SU-DHL-6 (cell line): ENCODE measurements at regions not wholly inside any gene's neighbourhood (a gene's known extent, or its start where the extent isn't known, plus 50 kb on each side); places are given as distances from the start of the nearest gene placed in this dataset.

Source experiments
- EZH2phosphoT487 ChIP-seq: fragments of 200-600 bp; sonication (generic), shearing (Covaris generic); conservative IDR thresholded peaks from 2 replicates; pipeline ENCODE4 v1.6.1; 2018; ENCODE audit warnings: mild to moderate bottlenecking, antibody characterized with exemption, low read length, moderate library complexity, mixed read lengths
- TF ChIP-seq, protein P1 (sequence below): fragments of 200-600 bp; sonication (generic); IDR thresholded peaks from one replicate; pipeline ENCODE4 v1.5.1; 2017; ENCODE audit warnings: antibody characterized with exemption, mild to moderate bottlenecking, low read length, moderate library complexity; ENCODE audit not compliant: insufficient read depth, poor library complexity, severe bottlenecking

DNA sequence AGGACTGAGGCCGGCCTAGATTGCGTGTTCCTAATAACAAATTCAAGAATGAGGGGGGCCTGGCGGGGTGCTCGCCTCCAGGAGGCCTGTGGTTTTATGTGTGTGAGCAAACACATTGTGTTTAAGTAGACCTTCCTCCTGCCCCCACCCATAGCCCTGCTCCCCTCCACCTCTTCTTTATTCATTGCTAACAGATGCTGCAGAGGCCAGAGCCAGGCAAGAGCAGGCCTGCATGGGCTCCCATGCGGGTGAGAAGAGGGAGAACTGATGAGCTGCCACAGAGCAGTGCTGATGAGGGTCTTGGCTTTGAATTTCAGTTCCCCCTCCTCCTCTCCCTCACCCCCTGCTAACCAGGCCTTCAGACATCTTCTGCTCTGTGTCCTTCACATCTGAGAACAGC is 154.6 kb downstream of the OSR1 start:
- TF ChIP-seq, protein P1, sequence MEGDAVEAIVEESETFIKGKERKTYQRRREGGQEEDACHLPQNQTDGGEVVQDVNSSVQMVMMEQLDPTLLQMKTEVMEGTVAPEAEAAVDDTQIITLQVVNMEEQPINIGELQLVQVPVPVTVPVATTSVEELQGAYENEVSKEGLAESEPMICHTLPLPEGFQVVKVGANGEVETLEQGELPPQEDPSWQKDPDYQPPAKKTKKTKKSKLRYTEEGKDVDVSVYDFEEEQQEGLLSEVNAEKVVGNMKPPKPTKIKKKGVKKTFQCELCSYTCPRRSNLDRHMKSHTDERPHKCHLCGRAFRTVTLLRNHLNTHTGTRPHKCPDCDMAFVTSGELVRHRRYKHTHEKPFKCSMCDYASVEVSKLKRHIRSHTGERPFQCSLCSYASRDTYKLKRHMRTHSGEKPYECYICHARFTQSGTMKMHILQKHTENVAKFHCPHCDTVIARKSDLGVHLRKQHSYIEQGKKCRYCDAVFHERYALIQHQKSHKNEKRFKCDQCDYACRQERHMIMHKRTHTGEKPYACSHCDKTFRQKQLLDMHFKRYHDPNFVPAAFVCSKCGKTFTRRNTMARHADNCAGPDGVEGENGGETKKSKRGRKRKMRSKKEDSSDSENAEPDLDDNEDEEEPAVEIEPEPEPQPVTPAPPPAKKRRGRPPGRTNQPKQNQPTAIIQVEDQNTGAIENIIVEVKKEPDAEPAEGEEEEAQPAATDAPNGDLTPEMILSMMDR = no peak
- no peak for TF ChIP-seq EZH2phosphoT487
